MM.1S (cell line): ENCODE measurements at regions not wholly inside any gene's neighbourhood (a gene's known extent, or its start where the extent isn't known, plus 50 kb on each side); places are given as distances from the start of the nearest gene placed in this dataset.

Experiments
- DNase-seq: peaks from one replicate; pipeline ENCODE4 v3.0.0-alpha.2; 2015
- H2AFZ ChIP-seq: fragments of 300-600 bp; sonication (generic); 2 replicates; pipeline ENCODE4 v1.6.0; 2016; ENCODE audit warnings: antibody characterized with exemption, low read length
- H3F3A ChIP-seq: fragments of 300-600 bp; sonication (generic); 2 replicates; pipeline ENCODE4 v1.6.1; 2016; ENCODE audit warnings: mild to moderate bottlenecking, antibody characterized with exemption, low read length, moderate library complexity, mixed read lengths; ENCODE audit not compliant: insufficient read depth
- H3K27ac ChIP-seq: fragments of 300-600 bp; sonication (generic); 2 replicates; pipeline ENCODE4 v1.5.1; 2016; ENCODE audit warnings: mild to moderate bottlenecking, low read length
- H3K27me3 ChIP-seq: fragments of 300-600 bp; sonication (generic); replicated peaks from 2 replicates; pipeline ENCODE4 v1.6.0; 2016; ENCODE audit warnings: low read length; ENCODE audit not compliant: insufficient read depth
- H3K36me3 ChIP-seq: fragments of 300-600 bp; sonication (generic); replicated peaks from 2 replicates; pipeline ENCODE4 v1.6.1; 2016; ENCODE audit warnings: mild to moderate bottlenecking, low read length, mixed read lengths; ENCODE audit not compliant: insufficient read depth
- H3K4me1 ChIP-seq: fragments of 300-600 bp; sonication (generic); 2 replicates; pipeline ENCODE4 v1.6.1; 2016; ENCODE audit warnings: low read length, mixed read lengths
- H3K4me2 ChIP-seq: fragments of 300-600 bp; sonication (generic); 2 replicates; pipeline ENCODE4 v1.6.0; 2016; ENCODE audit warnings: low read depth, low read length
- H3K4me3 ChIP-seq: fragments of 300-600 bp; sonication (generic); 2 replicates; pipeline ENCODE4 v1.5.1; 2016; ENCODE audit warnings: low read length, mixed read lengths
- H3K79me2 ChIP-seq: fragments of 300-600 bp; sonication (generic); 2 replicates; pipeline ENCODE4 v1.6.1; 2016; ENCODE audit warnings: mixed run types, low read length, mixed read lengths
- H3K9ac ChIP-seq: fragments of 300-600 bp; sonication (generic); 2 replicates; pipeline ENCODE4 v1.6.1; 2016; ENCODE audit warnings: low read length, mixed read lengths
- H3K9me2 ChIP-seq: fragments of 300-600 bp; sonication (generic); replicated peaks from 2 replicates; pipeline ENCODE4 v1.6.1; 2016; ENCODE audit warnings: mild to moderate bottlenecking, low read length, mixed read lengths; ENCODE audit not compliant: insufficient read depth
- H3K9me3 ChIP-seq: fragments of 300-600 bp; sonication (generic); replicated peaks from 2 replicates; pipeline ENCODE4 v1.6.1; 2016; ENCODE audit warnings: mild to moderate bottlenecking, low read length, mixed read lengths; ENCODE audit not compliant: insufficient read depth
- H4K20me1 ChIP-seq: fragments of 300-600 bp; sonication (generic); 2 replicates; pipeline ENCODE4 v1.6.1; 2016; ENCODE audit warnings: mild to moderate bottlenecking, low read length, moderate library complexity, mixed read lengths; ENCODE audit not compliant: insufficient read depth
- EZH2 ChIP-seq: fragments of 300-600 bp; sonication (generic); optimal IDR thresholded peaks from 2 replicates; pipeline ENCODE3; 2017; ENCODE audit warnings: low read depth, mild to moderate bottlenecking, antibody characterized with exemption, low read length, mixed read lengths
- EZH2phosphoT487 ChIP-seq: fragments of 300-600 bp; sonication (generic); IDR thresholded peaks from 2 replicates; pipeline ENCODE4 v1.6.1; 2018; ENCODE audit warnings: antibody characterized with exemption, low read length
- TF ChIP-seq, protein P1 (sequence below): fragments of 300-600 bp; sonication (generic); IDR thresholded peaks from 2 replicates; pipeline ENCODE4 v1.5.1; 2016; ENCODE audit warnings: antibody characterized with exemption, low read length, mixed read lengths

DNA sequence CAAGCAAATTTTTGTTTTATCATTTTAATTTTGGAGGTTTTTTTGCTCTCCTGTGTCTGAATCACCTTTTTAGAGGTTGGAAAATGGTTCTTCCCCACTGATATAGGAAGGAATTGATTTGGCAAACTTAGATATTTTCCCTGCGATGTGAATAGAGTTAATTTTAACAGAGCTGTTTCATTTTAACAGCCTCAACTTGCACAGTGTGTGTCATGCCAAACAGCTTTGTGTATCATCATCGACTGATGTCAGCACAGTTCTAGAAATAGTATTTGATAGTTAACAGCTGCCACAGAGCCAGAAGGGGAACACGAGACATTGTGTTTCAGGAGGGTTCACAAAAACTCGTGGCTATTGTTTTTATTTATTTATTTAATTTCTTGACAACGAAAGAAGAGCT, 243.1 kb upstream of the FOXN3 start:
- no peaks in the 10 kb centered on the region for H3K9me2 ChIP-seq
- peak overlapping the region; percentile 8; the same call in 1 of the 2 replicates for H3K27ac ChIP-seq
- H3K36me3 ChIP-seq, result no peaks in the 10 kb centered on the region
- H4K20me1 ChIP-seq, result no peaks in the 10 kb centered on the region
- DNase-seq, result peak; percentile 16
- no peak overlapping the region for H2AFZ ChIP-seq
- TF ChIP-seq, protein P1, sequence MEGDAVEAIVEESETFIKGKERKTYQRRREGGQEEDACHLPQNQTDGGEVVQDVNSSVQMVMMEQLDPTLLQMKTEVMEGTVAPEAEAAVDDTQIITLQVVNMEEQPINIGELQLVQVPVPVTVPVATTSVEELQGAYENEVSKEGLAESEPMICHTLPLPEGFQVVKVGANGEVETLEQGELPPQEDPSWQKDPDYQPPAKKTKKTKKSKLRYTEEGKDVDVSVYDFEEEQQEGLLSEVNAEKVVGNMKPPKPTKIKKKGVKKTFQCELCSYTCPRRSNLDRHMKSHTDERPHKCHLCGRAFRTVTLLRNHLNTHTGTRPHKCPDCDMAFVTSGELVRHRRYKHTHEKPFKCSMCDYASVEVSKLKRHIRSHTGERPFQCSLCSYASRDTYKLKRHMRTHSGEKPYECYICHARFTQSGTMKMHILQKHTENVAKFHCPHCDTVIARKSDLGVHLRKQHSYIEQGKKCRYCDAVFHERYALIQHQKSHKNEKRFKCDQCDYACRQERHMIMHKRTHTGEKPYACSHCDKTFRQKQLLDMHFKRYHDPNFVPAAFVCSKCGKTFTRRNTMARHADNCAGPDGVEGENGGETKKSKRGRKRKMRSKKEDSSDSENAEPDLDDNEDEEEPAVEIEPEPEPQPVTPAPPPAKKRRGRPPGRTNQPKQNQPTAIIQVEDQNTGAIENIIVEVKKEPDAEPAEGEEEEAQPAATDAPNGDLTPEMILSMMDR, result no peak
- no peak for TF ChIP-seq EZH2
- TF ChIP-seq EZH2phosphoT487, result no peak
- H3K27me3 ChIP-seq, result no peaks in the 10 kb centered on the region
- H3F3A ChIP-seq, result no peaks in the 10 kb centered on the region
- 0 out of 2 replicates have a peak overlapping the region, but pooled peaks have one; percentile 24 for H3K4me2 ChIP-seq
- H3K4me3 ChIP-seq, result no peak overlapping the region
- H3K9me3 ChIP-seq, result no peaks in the 10 kb centered on the region
- no peaks in the 10 kb centered on the region for H3K4me1 ChIP-seq
- no peak overlapping the region for H3K9ac ChIP-seq
- H3K79me2 ChIP-seq, result no peaks in the 10 kb centered on the region

DNA sequence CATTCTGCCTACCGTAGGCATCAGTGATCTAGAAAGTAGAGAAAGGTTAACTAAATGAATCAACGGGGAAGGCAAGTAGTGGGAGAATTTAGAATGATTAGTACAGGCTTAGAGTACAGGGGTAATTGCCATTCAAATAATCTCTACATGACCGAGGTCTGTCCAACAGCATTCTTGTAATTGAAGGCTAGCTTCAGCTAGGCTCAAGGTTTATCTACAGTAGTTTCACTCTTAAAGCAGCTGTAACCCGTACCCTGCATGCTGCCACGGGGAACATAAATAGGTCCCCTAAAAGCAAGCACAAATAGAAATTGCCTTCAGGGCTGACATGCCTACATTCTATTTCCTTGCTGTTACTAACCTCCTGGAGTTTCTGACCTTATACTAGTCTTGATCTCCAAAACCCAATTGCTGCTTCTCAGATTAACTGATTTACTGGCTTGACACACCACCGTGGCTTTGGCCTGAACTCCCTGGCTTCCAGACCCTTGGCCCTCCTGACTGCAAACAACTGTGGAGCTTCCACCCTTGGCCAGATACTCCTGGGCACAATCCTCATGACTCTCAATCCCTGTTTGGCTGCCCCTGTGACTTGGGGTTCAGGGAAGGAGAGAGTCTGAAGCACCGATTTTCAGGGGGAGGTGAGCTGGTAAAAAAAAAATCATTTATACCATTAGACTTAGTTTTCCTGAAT, 242.1 kb upstream of the FOXN3 start:
- 0 out of 2 replicates have a peak overlapping the region, but pooled peaks have one; percentile 12 for H3K4me2 ChIP-seq
- no peaks in the 10 kb centered on the region for H3K4me1 ChIP-seq

DNA sequence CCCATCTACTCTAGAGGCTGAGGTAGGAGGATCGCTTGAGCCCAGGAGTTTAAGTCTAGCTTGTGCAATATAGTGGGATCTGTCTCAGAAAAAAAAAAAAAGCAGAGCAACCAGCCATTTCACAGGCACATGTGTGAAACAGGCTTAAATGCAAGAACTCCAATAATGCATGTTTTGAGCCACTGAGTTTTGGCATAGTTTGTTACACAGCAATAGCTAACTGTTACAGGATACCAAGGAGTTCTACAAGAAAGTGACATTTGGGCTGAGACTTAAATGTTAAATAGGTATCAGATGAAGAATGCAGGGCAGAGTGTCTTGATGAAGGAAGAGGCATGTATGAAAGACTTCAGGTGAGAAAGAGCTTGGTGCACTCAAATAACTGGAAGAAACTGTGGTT, 240.0 kb upstream of the FOXN3 start:
- Histone ChIP-seq H3K79me2 (no peaks in the 10 kb centered on the region), H3K27me3 (no peaks in the 10 kb centered on the region), H3K9me2 (no peaks in the 10 kb centered on the region), H3K27ac (no peak overlapping the region), H3K4me1 (no peaks in the 10 kb centered on the region), H3F3A (no peaks in the 10 kb centered on the region), H3K4me2 (no peak overlapping the region), H3K9me3 (no peaks in the 10 kb centered on the region), H2AFZ (no peak overlapping the region), H3K9ac (no peak overlapping the region), H3K4me3 (no peak overlapping the region), H4K20me1 (no peaks in the 10 kb centered on the region), H3K36me3 (no peaks in the 10 kb centered on the region)
- no peak for DNase-seq
- no peak for TF ChIP-seq EZH2

More for the DNA sequence above, 242.1 kb upstream of the FOXN3 start:
- no peaks in the 10 kb centered on the region for H3K27me3 ChIP-seq
- H3K4me3 ChIP-seq, result no peak overlapping the region
- DNase-seq, result no peak
- no peak overlapping the region for H2AFZ ChIP-seq
- no peak overlapping the region for H3K27ac ChIP-seq
- no peaks in the 10 kb centered on the region for H3K36me3 ChIP-seq
- no peak overlapping the region for H3K9ac ChIP-seq
- H4K20me1 ChIP-seq, result no peaks in the 10 kb centered on the region
- TF ChIP-seq EZH2, result no peak
- no peak for TF ChIP-seq EZH2phosphoT487
- TF ChIP-seq, protein P1, result no peak
- no peaks in the 10 kb centered on the region for H3K9me2 ChIP-seq
- H3K79me2 ChIP-seq, result no peaks in the 10 kb centered on the region
- no peaks in the 10 kb centered on the region for H3F3A ChIP-seq
- no peaks in the 10 kb centered on the region for H3K9me3 ChIP-seq

DNA sequence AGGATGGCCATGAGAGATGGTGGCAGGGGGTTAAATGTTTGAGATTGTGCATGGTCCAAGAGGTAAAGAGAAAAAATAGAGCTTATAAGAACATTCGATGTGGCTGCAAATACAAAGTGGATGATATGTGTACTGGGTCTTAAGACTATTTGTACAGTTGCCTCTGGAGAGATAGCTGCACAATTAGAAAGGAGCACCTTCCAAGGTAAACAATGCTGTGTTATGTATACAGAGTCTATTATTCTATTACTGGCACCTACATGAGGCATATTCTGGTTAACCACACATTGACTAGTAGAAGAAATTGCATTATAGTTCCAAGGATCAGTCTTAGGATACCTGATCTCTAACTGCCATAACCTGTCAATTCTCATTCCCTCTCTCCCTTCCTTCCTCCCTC, 238.0 kb upstream of the FOXN3 start:
- Histone ChIP-seq H4K20me1 (no peaks in the 10 kb centered on the region), H2AFZ (no peak overlapping the region), H3K79me2 (no peaks in the 10 kb centered on the region), H3K4me1 (no peaks in the 10 kb centered on the region), H3K9ac (no peak overlapping the region), H3K9me2 (no peaks in the 10 kb centered on the region), H3K27ac (no peak overlapping the region), H3K9me3 (no peaks in the 10 kb centered on the region), H3K4me2 (no peak overlapping the region), H3K27me3 (no peaks in the 10 kb centered on the region), H3K4me3 (no peak overlapping the region), H3F3A (no peaks in the 10 kb centered on the region), H3K36me3 (no peaks in the 10 kb centered on the region)
- no peak for DNase-seq
- TF ChIP-seq, protein P1, result no peak
- TF ChIP-seq EZH2phosphoT487 (no peak), EZH2 (no peak)
